ENCODE measurements at regions not wholly inside any gene's neighbourhood (a gene's known extent, or its start where the extent isn't known, plus 50 kb on each side); places are given as distances from the start of the nearest gene placed in this dataset.

DNA sequence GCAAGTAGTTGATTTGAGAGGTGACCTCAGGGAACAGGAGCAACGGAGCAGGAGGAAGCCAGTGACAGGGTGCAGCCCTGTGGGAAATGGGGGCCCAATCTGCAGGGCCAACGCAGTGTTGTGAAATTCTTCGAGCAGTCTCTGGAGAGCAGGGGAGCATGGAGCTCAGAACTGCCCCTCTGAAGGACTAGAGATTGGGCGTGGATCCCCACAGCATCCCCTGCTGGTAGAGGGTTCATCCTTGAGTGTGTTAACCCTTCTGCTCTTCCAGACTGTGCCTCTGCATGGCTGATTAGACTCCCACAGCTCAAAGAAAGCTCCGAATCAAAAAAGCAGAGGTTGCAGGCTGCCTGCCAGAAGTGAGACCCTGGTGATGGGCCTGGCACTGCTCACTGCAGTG, 77.9 kb upstream of the UQCRFS1 start:
- no peaks in the 10 kb centered on the region for H3K4me1 ChIP-seq (ENCODE audit: insufficient read depth, low read length, poor library complexity, severe bottlenecking)
- no peak overlapping the region for H3K27ac ChIP-seq (ENCODE audit: low read depth, low read length, poor library complexity, severe bottlenecking)
- H3K79me2 ChIP-seq (ENCODE audit: insufficient read depth, low read depth, low read length) = no peaks in the 10 kb centered on the region
- H3K4me2 ChIP-seq (ENCODE audit: low read length) = no peak overlapping the region
- CTCF ChIA-PET (ENCODE audit: unreplicated experiment) = no interaction called here
- no peak overlapping the region for H3K4me3 ChIP-seq (ENCODE audit: low read depth, low read length, poor library complexity, severe bottlenecking)
- H3K9me2 ChIP-seq (ENCODE audit: insufficient read depth, low read length) = no peaks in the 10 kb centered on the region
- intact Hi-C loops (cut with micrococcal nuclease; ENCODE audit: unreplicated experiment) = no loop called here
- DNase-seq (ENCODE audit: low spot score) = no peak
- H3K36me3 ChIP-seq (ENCODE audit: insufficient read depth, low read length) = no peaks in the 10 kb centered on the region
- H2AFZ ChIP-seq (ENCODE audit: low read length) = no peak overlapping the region
- no peak for TF ChIP-seq EZH2phosphoT487 (IDR thresholded peaks at IDR 0.05; ENCODE audit: borderline replicate concordance, low read depth, low read length)
- TF ChIP-seq, protein P1, sequence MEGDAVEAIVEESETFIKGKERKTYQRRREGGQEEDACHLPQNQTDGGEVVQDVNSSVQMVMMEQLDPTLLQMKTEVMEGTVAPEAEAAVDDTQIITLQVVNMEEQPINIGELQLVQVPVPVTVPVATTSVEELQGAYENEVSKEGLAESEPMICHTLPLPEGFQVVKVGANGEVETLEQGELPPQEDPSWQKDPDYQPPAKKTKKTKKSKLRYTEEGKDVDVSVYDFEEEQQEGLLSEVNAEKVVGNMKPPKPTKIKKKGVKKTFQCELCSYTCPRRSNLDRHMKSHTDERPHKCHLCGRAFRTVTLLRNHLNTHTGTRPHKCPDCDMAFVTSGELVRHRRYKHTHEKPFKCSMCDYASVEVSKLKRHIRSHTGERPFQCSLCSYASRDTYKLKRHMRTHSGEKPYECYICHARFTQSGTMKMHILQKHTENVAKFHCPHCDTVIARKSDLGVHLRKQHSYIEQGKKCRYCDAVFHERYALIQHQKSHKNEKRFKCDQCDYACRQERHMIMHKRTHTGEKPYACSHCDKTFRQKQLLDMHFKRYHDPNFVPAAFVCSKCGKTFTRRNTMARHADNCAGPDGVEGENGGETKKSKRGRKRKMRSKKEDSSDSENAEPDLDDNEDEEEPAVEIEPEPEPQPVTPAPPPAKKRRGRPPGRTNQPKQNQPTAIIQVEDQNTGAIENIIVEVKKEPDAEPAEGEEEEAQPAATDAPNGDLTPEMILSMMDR (conservative IDR thresholded peaks at IDR 0.05; ENCODE audit: low read length) = no peak
- POLR2A ChIA-PET = no interaction called here
- no TSS peak for BruUV-seq (replicated peaks)
- H3K9me3 ChIP-seq (ENCODE audit: low read length) = no peaks in the 10 kb centered on the region
- H4K20me1 ChIP-seq (ENCODE audit: insufficient read depth, low read length) = no peaks in the 10 kb centered on the region

DNA sequence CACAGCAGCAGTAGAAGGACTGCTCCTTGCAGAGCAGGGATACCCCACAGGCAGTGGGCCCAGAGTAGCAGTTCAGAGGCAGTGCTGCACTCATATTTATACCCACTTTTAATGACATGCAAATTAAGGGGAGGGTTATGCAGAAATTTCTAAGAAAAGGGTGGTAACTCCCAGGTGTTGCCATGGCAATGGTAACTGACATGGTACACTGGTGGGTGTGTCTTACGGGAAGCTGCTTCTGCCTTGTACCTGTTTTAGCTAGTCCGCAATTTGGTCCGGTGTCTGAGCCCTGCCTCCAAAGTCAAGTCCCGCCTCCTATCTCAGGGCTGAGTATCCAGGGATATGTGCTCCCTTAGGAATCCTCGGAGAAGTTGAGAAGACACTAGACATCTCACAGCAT, 79.2 kb upstream of the UQCRFS1 start:
- Histone ChIP-seq H3K4me1 (ENCODE audit: insufficient read depth, low read length, poor library complexity, severe bottlenecking) (no peaks in the 10 kb centered on the region), H3K79me2 (ENCODE audit: insufficient read depth, low read depth, low read length) (no peaks in the 10 kb centered on the region), H2AFZ (ENCODE audit: low read length) (no peak overlapping the region), H3K9me3 (ENCODE audit: low read length) (no peaks in the 10 kb centered on the region), H3K36me3 (ENCODE audit: insufficient read depth, low read length) (no peaks in the 10 kb centered on the region), H3K4me2 (ENCODE audit: low read length) (no peak overlapping the region), H3K9me2 (ENCODE audit: insufficient read depth, low read length) (no peaks in the 10 kb centered on the region), H4K20me1 (ENCODE audit: insufficient read depth, low read length) (no peaks in the 10 kb centered on the region), H3K27ac (ENCODE audit: low read depth, low read length, poor library complexity, severe bottlenecking) (no peak overlapping the region), H3K4me3 (ENCODE audit: low read depth, low read length, poor library complexity, severe bottlenecking) (no peak overlapping the region)
- TF ChIP-seq EZH2phosphoT487 (IDR thresholded peaks at IDR 0.05; ENCODE audit: borderline replicate concordance, low read depth, low read length) = no peak
- TF ChIP-seq, protein P1 (conservative IDR thresholded peaks at IDR 0.05; ENCODE audit: low read length) = no peak
- BruUV-seq (replicated peaks) = no TSS peak
- ChIA-PET CTCF (ENCODE audit: unreplicated experiment) (no interaction called here), POLR2A (interaction anchor here (0.7 kb wide), 1 partner anchor 206 kb away, joined by 3 read pairs; no protein-coding TSS in a partner anchor)
- no peak for DNase-seq (ENCODE audit: low spot score)
- intact Hi-C loops (cut with micrococcal nuclease; ENCODE audit: unreplicated experiment) = no loop called here

DNA sequence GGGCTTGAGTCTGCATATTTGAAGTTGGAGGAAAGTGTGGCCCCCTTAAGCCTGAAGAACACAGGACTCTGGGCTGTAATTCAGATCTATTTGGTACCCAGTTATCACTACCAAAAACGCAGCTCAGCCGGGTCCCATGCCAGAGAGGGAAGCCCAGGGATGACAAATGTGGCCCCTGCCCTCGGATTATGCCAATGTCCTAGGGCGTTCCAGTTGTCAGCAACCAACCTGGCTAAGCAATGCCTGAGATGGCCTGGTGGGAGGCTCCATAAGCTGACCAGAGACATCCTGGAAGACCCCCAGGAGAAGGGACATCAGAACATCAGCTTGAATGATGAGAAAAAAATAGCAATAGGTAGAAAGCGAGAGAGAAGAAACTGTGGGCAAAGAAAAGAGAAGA, 79.6 kb upstream of the UQCRFS1 start:
- Histone ChIP-seq H4K20me1 (ENCODE audit: insufficient read depth, low read length) (no peaks in the 10 kb centered on the region), H3K9me2 (ENCODE audit: insufficient read depth, low read length) (no peaks in the 10 kb centered on the region), H3K9me3 (ENCODE audit: low read length) (no peaks in the 10 kb centered on the region), H3K79me2 (ENCODE audit: insufficient read depth, low read depth, low read length) (no peaks in the 10 kb centered on the region), H3K4me3 (ENCODE audit: low read depth, low read length, poor library complexity, severe bottlenecking) (no peak overlapping the region), H3K27ac (ENCODE audit: low read depth, low read length, poor library complexity, severe bottlenecking) (no peak overlapping the region), H3K4me1 (ENCODE audit: insufficient read depth, low read length, poor library complexity, severe bottlenecking) (no peaks in the 10 kb centered on the region), H3K4me2 (ENCODE audit: low read length) (no peak overlapping the region), H2AFZ (ENCODE audit: low read length) (no peak overlapping the region), H3K36me3 (ENCODE audit: insufficient read depth, low read length) (no peaks in the 10 kb centered on the region)
- intact Hi-C loops (cut with micrococcal nuclease; ENCODE audit: unreplicated experiment) = no loop called here
- ChIA-PET CTCF (ENCODE audit: unreplicated experiment) (no interaction called here), POLR2A (no interaction called here)
- TF ChIP-seq EZH2phosphoT487 (IDR thresholded peaks at IDR 0.05; ENCODE audit: borderline replicate concordance, low read depth, low read length) = no peak
- TF ChIP-seq, protein P1 (conservative IDR thresholded peaks at IDR 0.05; ENCODE audit: low read length) = no peak
- no TSS peak for BruUV-seq (replicated peaks)
- DNase-seq (ENCODE audit: low spot score) = no peak
